ENCODE measurements at regions not wholly inside any gene's neighbourhood (a gene's known extent, or its start where the extent isn't known, plus 50 kb on each side); places are given as distances from the start of the nearest gene placed in this dataset.

DNA sequence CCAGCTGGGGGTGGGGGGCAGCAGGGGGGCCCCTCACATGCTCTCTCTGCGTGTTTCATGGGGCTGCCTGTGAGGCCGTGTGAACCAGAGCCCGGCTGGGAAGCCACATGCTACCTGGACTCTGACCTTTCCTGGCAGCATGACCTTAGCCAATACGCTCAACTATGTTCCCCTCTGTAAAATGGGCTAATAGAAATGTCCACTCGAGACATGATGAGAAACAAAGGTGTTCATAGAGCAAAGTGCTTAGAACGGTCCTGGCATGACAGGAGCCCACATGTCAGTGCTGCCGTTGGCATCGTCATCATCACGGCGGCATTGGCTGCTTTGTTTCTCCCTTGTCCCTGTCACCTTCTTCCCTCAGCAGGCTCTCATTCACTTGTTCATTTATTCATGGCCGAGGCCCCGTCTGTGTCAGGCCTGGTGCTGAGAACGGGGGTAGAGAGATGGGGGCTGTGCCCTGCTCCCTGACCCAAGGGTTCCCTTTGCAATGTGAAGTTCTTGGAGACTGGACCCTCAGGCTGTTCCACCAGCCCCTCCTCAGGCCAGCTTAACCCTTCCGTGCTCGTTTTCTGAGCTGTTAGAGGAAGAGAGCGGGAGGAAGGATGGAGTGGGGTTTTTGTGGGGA is 291.4 kb downstream of the SEC14L1 start:
- no peak for DNase-seq (ENCODE audit: low read depth)

DNA sequence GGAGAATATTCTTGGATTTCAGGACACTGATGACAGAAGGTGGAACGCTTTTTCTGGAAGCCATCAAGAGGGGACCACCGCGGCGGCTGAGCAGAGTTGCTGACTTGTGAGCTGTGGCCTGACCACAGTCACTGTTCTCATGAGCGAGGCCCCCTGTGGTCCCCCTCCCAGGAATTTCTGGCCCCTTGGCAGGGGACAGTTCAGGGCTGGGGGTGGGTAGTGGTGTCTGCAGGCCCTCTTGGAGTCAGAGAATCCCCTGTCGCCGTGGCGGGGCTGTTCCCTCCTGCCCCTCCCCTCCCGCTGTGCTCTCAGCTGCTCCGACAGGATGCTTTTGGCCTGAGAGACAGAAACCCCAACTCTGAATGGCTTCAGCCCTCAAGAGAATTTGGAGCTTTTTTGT is 292.0 kb downstream of the SEC14L1 start:
- DNase-seq (ENCODE audit: low read depth), result no peak

DNA sequence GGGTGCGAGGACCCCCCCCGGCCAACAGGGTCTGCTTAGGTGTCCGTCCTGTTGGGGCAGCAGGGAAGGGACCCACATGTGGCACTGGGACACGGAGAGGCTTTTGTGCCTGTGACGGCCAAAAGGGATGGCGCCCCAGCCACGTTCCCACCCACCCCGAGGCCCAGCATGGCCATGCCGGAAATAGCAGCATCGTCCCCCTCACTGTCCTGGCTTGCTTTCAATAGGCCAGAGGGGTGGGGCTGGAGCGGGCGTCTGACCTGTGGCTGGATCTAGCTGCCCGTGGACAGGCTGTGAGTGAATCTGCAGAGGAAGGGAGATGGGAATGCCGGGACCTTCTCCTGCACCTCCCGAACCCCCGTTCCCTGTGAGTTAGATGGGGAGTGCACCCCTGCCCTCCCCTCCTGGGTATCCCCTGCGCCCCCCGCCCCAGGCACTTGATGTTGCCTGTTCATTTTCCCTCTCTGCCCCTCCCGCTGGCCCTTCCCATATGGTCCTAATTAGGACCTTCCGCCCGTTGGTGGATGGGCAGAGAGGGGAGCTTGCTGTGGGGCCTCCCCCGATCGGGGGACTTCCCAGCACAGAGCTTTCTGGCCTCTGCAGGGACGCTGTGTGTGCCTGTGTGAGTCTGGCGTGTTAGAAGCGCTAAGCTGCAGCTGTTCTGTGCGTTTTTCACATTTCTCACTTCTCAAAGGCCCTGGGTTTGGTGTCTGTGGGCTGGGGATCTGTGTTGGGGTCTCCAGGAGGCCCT is 292.8 kb downstream of the SEC14L1 start:
- DNase-seq (ENCODE audit: low read depth), result no peak

DNA sequence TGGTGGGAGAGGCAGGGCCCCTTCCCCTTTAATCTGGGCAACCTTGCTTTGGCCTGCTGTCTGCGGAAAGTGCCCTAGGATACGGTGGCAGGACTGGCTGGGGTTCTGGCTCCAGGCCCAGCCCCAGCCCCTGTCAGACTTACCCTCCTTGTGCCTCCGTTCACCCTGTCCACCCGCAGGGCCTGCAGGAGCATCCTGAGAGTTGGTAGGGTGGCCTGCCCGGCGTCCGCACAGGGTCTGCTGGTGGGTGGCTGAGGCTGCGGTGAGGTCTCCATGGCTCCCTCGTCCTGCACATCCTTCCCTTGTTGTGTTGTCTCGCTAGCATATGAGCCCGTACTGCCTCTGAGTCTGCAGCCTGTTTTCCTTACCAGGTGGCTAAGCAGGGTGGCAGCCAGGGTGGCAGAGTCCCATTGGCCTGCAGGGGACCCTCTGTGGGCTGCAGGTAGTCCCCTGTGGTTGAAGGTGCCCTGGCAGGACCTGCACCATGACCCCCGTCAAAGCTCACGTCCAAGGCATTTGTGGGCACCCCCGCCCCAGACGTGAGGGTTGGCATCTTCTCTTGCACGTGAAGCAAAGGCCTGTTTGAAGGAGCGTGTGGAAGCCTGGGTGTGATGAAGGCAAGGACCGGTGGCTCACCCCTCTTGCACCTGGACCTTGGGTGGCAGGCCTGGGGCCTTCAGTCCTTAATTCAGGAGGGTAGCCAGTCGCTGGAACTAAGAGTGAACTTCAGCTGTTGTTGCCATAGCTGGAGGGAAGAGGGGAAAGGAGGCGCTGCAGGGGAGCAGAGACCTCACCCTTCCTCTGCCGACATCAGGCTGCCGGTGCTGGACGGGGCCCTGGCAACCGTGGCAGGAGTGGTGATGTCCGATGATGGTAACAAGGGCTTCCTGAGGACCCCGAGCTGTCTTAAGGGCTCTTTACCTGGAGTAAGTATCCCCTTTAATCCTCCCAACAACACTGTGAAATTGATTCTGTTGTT is 293.7 kb downstream of the SEC14L1 start:
- DNase-seq (ENCODE audit: low read depth), result no peak

DNA sequence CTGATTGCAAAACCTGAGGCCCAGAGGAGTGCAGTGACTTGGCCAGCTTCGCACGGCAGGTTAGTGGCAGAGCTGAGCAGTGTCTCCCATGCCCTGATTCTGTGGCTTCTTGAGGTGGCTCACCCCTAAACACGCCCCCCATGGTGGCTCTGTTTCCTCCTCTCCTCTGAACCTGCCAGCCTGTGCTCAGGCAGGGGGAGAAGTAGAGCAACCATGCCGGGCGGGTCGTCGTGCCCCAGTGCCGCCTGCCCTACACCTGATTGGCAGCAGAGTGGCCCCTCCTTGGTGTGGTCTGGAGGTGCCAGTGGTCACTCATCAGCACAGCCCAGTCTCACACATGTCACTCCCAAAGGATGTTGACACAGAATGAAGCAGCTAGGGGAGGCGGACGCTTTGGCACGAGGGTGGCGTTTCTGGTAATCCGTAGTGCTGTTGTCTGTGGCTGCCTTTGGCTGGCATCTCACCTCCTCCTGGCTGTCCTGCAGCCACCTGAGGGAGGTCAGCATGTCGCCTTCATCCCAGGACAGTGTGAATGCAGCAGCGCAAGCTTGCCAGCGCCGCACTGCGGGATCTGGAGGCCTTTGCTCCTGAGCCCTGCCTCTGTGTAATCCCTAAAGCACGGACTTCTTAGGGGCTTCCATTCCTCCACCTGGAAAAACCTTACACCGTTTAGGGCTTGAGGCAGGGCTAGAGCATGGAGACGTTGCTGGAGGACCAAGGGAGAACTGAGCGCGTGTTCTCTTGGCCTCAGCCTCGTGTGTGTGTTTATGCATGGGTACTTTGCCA is 294.7 kb downstream of the SEC14L1 start:
- no peak for DNase-seq (ENCODE audit: low read depth)

DNA sequence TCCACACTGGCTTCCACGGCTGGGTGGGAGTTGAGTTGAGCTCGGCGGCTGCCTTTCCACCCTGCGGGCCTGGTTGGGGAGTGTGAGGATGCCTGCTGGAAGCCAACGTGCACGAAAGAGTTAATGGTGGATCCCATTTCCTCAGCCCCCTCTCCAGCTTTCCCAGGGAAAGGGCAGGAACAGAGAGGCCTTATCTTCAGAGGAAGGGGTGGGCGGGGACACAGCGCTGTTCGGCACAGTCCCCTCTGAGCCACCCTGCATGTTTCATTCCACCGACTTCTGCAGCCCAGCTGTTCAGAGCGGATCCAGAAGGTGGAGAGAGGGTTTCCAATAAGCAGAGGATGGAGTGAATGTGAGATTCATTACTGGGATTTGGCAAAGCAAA is 295.3 kb downstream of the SEC14L1 start:
- no peak for DNase-seq (ENCODE audit: low read depth)

DNA sequence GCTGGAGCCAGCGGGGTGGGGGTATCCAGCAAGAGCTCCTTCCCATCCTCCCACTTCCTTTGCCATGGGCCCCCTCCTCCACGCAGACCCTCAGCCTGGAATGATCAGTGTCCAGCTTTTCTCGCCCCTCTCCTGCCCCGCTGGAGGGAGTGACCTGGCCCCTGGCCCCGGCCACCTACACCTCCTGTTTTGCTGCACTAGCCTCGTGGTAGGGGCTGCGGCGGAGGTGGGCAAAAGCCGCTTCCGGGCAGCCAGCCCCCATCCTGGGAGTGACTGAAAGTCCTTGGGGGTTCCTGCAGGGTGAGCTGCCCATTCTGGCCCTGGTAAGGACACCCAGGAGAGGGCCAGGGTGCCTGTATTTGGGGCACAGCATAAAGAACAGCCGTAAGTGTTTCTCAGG is 295.7 kb downstream of the SEC14L1 start:
- DNase-seq (ENCODE audit: low read depth), result no peak

DNA sequence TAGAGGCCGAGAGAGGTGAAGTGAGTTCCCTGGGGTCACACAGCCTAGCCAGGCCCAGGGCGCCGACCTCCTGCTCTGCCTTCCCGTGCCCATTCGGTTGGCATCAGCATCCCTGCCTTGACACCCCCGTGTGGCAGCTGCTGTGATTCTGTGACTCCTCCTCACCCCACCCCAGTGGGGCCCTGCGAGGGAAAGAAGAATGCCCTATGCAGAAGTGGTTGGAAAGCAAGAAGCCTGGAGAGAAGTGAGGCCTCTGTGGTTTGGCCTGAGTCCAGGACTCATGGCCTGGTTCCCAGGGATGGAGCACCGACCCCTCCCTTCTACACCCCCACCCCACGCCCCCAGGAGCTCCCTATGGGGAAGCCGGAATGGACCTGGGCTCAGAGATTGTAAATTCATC is 296.2 kb downstream of the SEC14L1 start:
- DNase-seq (ENCODE audit: low read depth), result no peak

DNA sequence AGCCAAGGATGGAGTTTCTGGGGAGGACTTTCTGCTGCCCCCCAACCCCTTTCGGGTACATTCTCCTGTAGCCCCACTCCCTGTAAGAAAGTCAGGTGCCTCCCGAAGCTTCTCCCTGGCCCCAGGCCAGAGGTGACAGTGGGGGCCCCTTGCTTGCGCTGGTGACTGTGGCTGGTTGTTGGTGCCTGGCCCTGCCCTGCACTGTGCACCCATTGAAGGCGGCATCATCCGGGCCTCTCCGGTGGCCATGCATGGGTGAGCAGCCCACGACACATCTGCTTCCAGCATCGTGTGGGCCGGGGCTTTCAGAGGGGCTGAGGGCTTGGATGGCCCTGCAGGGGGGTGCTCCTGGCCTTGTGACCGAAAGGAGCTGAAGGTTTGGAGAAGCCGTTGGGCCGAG is 297.0 kb downstream of the SEC14L1 start:
- no peak for DNase-seq (ENCODE audit: low read depth)

DNA sequence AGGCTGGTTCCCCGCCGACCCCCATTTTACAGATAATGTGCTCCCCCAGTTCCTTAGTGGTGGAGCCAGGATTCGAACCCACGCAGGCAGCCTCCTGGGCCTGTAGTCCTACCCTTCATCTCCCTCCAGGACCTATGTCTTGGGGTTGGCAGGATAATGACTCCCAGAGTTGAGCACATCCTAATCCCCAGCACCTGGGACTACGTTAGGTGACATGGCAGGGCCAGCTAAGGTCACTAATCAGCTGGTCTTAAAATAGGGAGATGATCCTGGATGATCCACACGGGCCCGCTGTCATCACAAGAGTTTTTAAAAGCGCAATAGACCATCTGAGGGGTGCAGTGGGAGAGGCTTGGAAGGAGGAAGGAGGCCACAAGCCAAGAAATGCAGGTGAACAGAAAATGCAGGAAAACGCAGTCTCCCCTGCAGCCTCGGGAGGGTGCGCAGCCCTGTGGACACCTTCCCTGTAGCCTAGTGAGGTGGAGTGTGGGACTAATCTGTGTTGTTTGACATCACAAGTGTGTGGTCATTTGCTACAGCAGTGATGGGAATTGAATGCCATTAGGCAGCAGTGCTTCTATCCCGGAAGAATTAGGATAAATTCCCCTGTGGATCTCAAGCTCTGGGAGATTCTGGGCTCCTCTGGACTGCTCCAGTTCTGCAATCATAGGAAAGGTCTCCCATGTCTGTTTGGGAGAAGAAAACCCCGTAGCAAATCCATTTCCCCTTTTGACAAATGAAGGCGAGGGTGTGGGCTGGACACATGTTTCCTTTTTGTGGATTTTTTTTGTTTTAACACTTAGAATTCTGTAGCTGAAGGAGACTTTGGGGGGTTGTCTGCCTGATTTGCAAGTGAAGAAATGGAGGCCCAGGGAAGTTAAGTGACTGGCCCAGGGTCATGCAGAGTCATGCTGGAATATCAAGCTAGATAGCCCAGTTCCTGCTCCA is 297.7 kb downstream of the SEC14L1 start:
- no peak for DNase-seq (ENCODE audit: low read depth)

DNA sequence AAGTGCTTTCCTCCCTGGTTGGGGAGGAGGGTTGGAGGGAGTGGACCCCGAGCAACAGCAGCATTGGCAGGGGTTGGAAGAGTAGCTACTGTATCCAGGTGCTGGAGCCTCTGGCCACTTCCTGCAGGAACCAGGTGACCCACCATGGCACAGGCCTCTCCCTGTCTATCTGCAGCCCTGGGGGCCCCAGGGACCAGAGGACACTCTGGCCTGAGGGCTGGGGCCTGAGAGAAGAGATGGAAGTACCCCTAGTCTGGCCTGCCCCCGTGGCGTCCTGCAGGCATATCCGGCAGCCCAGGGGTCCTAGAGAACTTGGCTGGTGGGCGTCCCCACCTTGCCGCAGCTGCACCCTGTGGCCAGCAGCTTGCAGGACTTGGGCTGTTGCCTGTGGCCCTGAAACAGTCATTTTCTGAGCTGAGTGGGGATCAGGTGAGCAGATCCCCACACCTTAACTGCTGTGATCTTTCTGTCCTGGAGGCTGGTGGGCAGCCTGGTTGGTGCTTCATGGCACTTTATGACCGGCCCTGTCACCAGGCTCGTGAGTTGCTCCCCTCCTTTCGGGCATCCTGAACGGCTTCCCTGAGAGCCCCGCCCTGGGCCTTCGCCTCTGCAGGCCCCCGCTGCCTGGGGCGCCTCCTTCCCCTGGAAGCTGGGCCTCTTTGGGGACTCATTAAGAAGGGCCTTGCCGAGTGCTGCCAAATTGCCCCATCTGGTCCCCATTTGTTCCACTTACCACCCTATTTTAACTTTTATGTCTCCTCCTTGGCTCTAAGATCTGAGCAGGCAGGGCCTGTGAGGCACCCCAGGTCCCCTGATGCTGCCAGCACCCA is 298.6 kb downstream of the SEC14L1 start:
- DNase-seq (ENCODE audit: low read depth), result no peak

DNA sequence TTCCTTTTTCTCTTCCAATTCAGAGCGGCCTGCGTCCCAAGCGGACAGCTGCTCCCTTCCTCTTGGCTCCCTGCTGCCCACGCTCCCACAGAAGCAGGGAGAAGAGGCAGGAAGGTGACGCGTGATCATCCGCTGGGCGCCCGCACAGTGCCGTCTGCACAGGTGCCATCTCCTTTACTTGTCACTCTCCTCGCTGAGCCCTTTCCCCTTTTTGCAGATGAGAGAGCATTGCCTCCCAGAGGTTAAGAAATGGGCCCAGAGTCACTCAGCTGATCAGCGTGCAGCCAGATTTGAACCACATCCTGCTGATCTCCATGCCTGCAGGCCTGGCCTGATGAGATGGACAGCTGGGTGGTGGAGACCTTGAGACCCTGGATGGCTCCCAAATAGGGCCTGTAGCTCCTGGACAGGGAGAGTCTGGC is 299.8 kb downstream of the SEC14L1 start:
- no peak for DNase-seq (ENCODE audit: low read depth)

DNA sequence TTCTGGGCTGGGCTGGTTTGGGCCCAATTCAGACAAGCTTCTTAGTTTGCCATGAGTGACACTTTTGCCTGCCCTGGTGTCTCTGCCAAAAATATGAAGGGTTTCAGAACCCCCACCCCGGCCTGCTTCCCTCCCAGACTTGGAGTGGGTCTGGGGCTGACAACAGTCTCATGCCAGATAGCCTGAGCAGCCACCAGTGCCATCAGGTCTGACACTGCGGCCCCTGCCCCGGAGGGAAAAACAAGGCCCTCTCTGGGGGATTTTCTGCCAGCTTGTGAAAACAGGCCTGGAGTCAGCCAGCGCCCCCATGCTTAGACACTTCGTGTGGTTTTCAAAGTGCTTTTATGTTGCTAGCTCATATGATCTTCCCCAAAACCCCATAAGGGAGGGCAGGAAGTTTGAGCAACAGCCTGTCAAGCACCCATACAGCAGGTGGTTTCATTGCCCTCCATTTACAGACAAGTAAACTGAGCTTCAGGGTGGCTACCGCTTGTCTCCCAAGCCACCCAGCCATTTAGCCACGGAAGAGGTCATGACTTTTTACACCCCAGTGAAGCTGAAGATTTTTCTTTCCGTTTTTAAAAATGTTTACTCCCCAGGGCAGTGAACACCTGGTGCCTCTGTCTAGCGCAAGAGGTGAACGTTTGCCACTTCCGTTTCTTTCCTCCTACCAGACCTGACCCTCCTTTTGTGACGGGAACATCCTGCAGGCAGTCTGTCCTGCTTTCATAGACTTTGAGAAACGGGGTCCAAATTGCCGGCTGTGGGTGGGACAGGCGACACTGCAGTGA is 300.6 kb downstream of the SEC14L1 start:
- DNase-seq (ENCODE audit: low read depth), result no peak

DNA sequence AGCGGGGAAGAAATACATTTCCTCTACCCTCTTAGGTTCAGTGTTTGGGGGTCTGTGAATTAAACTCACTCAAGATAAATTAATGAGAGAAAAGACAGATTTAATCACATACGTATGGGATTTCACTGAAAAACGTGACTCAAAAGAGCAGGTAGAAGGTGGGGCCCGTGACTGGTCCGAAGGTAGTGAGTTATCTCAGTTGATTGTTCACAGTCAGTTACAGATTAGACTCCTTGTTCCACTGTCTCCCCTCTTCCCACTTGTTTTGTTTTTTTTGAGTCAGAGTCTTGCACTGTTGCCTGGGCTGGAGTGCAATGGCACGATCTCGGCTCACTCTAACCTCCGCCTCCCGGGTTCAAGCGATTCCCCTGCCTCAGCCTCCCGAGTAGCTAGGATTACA is 301.2 kb downstream of the SEC14L1 start:
- DNase-seq (ENCODE audit: low read depth), result no peak

DNA sequence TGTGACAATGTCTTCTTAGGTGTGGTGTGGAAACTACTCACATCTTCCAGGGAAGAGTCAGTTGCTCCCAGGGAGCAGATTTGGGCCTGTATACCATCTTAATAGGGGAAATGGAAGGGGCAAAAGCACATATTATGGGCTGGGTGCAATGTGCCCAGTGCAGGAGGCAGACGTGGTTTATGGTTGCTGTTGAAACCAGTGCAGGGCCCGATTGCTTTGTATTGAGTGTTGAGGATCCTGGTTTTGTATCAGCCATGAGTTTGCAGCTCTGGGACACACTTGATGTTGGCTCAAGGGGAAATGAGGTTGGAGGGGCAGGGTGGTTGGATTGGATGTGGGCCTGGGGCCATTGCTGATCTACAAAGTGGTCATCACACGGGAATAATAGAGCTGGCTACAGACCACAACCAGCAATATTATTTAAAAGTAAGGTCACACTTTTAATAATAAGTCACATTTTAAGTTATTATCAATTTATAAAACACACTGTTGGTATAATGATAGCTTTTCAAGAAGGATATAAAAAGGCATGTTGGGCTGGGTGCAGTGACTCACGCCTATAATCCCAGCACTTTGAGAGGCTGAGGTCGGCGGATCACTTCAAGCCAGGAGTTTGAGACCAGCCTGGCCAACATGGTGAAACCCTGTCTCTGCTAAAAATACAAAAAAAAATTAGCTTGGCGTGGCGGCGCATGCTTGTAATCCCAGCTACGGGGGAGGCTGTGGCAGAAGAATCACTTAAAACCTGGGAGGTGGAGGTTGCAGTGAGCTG is 302.4 kb downstream of the SEC14L1 start:
- no peak for DNase-seq (ENCODE audit: low read depth)

DNA sequence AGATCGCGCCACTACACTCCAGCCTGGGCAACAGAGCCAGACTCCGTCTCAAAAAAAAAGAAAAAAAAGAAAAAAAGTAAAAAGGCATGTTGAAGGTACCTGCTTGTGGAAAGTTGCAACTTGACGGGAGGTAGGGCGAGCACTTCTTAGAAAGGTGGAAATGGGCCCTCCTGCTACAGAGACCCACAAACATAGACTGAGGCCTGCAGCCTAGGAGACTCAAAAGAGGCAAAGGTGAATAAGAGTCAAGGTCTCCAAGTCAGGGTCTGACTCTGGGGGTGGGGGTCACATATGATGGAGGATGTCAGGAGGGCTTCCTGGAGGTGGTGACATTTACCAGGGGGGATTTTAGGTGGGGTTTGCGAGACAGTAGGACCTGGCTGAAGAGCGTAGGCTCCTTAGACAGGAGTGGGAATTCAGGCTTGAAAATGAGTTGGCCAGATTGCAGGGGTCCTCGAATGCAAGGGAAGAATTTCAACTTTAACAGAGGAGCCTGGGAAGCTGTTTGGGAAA is 303.0 kb downstream of the SEC14L1 start:
- no peak for DNase-seq (ENCODE audit: low read depth)

DNA sequence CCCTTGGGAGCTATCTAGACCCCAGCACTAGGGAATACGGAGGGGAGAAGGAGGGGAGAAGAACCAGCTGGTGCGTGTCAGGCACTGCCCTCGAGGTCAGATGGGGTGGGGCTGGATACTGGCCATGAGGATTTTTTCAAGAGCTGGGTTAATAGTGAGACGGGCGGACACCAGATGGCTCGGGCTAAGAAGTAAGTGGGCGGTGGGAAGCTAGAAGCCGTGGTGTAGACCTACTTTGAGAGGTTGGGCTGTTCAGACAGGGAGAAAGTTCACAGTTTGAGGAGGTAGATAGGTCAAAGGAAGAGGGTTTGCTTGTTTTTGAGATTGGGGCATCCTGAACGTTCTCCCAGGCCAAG is 303.8 kb downstream of the SEC14L1 start:
- DNase-seq (ENCODE audit: low read depth), result no peak

Measured in stimulated activated CD8-positive, alpha-beta memory T cell treated with anti-CD3 and anti-CD28 coated beads, Interleukin-15, amount 100 ng/mL, for 24 hours (primary cell).